Kidney glomerular epithelial cell (primary cell): ENCODE measurements at regions not wholly inside any gene's neighbourhood (a gene's known extent, or its start where the extent isn't known, plus 50 kb on each side); places are given as distances from the start of the nearest gene placed in this dataset.

ENCODE experiments used
- DNase-seq: peaks from one replicate; lab custom pipeline; 2025; lab: John Stamatoyannopoulos, UW

DNA sequence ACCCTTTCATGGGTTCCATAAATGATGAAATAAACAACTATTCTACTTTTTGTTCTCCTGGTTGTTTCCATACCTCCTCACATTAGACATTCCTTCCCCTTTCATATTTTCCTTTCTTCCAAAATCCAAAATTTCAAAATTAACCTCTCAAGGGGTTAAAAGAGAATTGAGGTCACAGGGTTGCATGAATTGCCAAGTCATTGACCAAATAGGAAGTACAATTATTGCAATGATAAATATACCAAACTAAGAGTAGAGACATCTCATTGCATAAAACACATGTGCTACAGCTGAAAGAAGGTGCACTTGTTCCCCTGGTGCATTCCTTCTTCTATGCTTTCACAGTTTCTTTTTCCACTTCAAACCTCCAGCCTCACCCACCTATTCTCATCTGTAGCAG is 136.1 kb downstream of the KCTD12 start:
- no peak for DNase-seq

DNA sequence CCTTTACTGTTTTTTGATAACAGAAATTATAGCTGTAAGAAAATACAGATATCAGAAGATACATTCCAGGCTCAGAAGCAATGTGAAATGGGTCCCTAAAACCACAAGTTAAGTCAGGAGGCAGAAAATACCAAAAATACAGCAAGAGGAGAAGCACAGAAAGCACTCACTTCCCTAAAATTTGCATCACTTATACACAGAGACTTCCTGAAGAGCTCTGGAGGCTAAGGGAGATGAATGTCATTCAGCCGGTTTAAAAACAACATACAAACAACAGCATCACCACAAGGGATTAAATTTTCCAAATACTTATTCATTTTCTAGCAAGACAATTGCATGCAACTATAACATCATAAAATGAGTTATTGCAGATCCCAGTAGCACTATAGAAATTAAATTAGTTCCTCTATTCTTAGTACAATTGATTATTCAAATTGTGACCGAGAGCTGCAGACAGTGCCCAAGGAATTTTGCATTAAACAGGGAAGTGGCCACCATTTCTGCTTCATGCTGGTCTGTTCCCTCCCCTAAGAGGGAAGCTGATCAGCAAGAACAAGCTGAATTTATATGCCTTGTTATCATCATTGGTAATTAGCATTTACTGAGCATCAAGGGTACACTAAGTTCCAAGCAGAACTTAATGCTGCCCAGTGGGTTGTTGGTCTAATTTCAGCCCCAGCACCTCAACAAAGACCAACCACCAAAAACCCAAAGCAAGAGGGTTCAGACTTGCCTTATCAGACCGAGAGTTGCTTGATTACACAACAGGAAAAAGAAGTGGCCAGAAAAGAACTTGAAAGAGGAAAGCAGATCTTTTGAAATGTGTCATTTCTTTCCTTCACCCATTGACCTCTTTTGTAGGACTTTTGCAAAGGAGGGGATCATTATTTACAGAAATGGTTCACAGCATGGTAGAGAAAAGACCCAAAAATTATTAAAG is 140.7 kb downstream of the KCTD12 start:
- no peak for DNase-seq

DNA sequence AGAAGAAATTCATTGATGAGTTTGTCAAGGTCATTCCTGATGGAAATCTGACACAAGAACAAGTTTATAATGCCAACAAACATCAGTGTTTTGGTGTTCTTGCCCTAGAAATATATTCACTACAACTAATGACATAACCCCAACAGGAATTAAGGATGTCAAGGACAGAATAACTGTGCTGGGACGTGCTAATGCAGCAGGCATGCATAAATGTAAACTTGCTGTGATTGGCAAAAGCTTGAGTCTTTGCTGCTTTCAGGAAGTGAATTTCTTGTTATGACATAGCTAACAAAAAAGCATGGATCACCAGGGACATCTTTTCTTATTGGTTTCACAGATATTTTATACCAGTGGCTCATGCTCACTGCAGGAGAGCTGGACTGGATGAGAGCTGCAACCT is 144.6 kb downstream of the KCTD12 start:
- DNase-seq, result no peak

DNA sequence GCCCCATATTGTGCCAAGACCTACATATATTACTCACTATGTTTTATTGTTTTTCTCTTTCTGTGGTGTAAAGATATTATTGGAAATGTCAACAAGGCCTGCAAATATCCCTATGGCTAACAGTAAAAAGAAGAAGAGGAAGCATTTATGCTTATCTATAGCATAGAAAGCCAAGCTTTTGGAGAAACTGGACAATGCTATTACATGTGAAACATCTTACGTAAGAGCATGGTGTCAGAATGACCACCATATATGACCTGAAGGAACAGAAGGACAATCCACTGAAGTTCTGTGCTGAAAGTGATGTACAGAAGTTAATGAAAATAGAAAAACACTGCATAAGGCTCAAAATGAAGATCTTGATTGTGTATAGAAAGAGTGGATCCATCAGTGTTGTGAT is 145.2 kb downstream of the KCTD12 start:
- DNase-seq, result no peak

DNA sequence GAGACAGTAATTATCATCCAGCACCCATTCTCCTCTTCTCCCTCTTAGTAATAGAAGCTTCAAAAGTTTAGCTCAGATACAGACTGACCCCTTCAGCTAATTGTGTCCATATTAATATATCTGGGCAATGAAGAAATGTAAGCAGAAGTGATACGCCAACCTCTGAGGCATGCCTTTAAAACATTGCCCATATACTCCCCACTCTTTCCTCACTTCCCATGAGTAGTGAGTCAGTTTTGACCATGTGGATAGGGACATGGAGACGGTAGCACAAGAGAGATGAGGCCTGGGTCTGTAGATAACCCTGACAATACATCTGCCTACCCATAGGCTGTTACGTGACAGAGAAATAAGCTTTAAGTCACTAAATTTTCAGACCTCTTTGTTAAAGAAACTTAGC is 147.6 kb downstream of the KCTD12 start:
- DNase-seq, result no peak

DNA sequence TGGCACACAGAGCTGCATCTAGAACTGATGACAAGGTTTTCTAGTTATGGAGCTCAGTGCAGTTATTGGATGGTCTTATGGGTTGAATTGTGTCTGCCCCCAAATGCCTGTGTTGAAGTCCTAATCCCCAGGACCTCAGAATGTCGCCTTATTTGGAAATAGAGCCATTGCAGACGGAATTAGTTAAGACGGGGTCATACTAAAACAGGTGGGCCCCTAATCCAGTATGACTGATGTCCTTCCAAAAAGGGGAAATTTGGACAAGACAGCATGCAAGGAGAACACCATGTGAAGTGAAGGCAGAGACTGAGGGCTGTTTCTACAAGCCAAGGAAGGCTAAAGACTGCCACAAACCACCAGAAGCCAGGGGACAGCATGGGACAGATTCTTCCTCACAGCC is 148.7 kb downstream of the KCTD12 start:
- no peak for DNase-seq

DNA sequence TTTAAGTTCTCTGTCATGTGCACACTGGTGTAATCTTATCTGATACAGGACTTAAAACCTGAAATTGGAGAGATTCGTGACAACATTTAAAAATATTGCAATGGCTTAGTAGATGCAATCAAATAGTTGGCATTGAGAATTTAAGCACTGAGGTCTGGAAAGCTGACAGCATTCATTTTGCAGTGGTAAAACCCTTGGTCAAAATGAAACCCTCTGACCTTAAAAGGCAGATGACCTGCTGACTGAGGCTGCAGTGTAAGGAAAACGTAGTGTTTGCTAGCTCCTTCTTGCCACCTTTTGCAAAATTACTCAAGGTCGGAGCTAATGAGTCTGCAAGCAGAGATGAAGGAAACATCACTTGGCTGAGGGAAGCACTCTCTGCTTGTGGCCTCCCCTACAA is 150.6 kb downstream of the KCTD12 start:
- no peak for DNase-seq

DNA sequence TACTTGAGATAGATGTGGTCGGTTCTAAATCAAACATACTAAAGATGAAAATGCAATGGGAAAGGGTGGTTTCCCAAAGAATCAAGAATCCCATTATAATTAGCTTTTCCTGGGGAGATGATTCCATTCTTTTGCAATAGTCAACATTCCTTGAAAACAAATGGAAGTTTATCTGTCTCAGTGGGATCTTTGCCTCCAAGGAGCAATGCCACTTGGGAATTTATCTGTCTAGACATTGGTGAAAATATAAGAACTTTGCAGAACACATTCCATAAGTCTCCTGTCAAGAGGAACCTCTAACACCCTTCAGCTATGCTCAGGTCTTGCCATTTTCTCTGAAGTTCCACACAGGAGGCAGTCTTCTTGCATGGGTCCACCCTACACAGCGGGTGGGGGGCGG is 152.5 kb downstream of the KCTD12 start:
- no peak for DNase-seq

DNA sequence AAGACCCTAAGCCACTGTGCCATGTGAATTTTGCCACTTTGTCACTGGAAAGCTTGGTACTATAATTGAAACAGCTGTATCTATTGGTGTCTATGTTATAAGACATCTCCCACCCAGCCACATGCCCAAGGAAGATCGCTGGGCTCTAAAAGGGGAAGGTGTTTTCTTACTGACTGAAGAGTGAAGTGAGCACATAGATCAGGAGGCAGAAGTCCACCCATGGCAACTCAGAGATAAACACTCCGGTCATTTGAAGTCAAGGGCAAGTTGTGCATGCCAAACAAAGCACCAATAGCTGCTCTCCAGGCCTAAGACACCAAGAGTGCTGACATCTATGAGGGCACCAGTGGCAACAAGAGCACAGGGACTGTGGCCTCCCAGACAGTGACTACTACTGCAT is 153.8 kb downstream of the KCTD12 start:
- DNase-seq, result no peak

DNA sequence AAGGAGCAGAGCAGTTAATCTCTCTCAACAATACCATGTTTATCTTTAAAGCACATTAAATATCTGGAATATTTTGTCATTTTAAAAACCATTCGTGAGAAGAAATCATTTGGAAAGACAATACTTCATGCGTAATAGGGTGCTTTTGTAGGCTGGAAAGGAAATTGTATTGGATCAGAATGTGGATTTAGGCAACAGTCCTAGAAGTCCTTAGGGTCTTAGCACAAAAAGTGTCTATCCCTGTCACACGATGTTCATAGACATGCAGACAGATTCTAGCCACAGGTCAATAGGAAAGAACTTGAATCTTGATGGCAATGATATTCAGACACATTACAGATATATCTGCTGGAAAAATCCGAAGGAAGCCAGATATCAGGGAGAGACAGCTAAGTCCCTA is 156.0 kb downstream of the KCTD12 start:
- DNase-seq, result no peak

DNA sequence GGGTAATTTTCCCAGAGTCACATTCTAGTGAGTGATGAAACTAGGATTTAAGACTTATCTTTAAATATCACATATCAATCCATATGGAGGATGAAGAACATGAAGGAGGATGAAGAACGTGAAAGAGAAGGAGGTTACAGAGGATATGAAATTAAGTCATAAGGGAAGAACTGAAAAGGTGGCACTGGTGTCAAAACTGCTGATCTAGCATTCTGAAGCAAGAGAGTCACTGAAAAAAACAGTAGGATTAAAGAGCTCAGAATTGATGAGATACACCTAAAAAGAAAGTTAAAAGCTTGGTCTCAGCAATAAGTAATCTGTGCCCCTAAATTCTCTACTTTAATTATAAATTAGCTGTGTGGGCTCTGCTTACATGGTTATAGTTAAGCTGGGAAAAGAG is 156.5 kb downstream of the KCTD12 start:
- no peak for DNase-seq

DNA sequence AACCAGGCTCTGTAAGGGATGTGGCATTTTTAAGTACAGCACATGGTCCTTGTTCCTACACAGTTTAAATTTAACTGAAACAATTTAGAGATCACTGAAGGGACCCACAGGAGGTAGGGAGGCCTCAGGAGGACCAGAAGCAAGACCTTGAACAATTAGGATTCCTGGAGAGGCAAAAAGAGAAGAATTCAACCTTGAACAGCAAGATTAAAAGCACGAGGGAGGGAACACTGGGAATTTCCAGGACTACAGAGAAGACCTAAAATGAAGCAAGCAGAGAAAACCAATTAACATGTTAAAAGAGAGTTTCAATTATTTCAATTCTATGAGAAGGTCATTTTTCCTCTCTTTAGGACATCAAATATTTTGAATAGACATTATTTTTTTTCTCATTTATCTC is 160.3 kb downstream of the KCTD12 start:
- no peak for DNase-seq

DNA sequence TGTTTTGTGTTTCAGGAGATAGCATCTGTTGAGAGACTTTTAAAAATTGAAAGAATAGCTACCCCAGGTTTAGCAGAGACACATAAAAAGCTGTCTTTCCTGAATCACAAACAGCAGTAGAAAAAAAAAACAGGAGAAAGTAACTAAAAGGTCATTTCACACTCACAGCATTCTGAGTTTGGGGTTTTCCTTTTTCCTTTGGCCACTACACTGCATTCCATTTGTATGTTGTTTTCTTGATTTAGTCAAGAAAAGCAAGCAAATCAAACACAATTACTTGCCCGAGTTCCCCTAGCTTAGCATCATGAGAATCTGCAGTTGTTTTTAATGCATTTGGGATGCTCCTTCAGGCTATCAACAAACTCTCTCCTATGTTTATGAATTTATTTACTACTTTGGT is 161.0 kb downstream of the KCTD12 start:
- no peak for DNase-seq

DNA sequence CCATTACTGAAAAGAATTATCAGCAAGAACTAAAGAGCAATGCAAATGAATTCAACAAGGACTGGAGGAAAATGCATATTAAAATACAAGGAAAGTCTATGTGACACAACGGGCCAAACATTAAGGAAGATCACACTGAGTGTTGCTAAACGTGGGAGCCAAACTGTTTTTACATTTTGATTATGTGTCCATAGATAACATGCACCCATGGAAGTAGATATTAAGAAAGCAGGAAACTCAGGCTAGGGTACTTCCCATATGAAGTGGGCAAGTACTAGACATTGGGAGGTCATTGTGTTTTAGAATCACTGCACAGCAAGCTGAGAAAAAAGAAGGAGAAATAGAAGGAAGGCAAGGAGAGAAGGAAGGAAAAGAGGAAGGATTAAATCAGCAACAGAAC is 161.8 kb downstream of the KCTD12 start:
- DNase-seq, result no peak

DNA sequence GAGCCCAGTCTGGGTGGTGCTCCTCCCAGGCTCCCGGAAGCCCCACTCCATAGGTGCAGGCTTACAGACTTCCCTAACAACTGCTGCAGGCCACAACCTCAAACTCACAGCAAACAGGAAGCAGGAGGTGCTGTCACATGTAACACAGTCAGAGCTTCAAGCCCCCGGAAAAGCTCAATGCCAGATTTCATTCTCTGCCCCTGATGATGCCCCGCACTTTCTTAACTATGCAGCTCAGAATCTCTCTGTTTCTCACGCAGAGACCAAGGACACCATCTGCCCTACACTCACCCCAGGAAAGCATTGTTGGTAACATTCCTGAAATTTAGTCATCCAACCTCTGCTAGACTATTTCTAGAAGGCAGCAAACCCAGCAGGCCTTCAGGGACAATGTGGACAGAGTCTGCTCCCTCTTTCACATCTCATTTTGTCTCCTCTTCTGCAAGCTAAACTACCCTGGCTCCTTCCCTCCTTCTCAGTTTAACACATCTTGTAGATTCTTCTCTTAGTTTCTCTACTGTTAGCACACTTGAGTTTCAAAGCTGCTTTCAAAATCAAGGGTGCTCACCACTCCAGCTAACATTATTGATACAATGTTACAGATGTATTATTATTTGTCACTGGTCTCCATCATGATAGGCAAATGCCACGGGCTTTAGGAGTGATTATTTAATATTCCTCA is 162.5 kb downstream of the KCTD12 start:
- DNase-seq, result peak; percentile 50

DNA sequence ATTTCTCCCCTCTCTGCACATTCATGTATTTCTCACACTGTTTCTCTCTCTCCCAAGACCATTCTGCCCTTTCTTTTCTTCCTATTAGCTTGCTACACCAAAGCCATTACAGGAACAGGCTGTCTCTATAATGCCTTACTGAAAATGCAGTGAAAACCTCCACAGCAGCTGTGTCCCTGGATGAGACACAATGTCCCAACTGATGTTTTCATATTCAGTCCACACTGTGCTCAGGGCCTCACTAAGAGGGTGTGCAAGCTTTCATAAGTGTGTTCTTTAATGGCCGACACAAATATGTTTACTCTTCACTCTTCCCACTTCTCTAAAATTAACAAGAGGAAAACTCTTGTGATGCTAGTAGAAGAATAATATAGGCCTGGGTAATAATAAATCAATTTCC is 163.4 kb downstream of the KCTD12 start:
- no peak for DNase-seq

DNA sequence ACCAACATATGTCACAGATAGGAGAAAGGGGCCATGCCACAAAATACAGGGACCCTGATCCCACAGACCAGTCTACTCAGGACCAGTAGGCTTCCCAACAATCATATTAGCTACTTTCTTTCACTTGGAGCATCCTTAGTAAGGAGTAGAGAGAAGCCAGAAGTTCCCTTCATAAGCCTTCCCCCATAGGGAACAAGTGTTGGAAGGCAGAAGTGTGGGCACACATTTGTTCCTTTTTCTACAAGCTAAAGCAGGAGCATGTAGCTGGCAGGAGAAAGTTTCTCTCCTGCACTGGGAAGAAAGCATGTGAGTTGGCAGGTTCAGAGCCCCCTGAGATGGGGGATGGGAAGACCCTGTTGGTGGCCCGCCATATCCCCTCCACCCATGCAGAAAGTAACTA is 165.4 kb downstream of the KCTD12 start:
- DNase-seq, result no peak

DNA sequence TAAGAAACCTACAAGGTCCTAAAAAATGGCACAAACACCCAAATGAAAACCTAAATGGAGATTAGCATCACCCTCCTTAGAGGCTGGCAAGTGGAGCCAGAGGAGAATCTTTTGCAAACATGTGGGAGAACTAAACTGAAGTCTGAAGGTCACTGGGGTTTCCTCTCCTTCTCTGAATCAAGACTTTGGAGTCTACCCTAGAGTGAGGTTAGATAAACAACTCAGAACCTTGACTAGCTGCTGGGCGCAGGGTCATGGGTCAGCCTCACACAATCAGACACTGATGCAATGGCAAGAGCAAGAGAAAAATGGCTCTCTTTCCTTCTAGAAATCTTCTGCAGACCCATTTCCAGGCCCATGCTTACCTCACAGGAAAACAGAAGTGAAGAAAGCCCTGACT is 165.8 kb downstream of the KCTD12 start:
- no peak for DNase-seq

DNA sequence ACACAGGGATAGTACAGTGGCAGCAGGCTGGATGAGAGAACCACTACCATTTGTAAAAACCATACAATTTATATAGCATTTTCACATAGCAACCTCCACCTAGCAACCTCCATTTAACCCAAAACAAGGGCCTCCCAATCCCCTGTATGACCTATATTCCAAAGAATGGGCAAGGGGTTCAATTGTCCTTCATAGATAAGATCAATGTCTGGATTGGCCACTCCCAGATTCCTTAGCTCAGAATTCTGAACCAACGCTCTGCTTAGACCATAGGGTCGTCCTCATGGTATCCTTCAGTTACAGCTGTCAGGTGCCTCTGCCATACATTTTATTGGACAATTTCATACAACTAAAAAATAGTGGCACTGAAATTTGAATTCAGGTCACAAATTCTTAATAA is 166.2 kb downstream of the KCTD12 start:
- DNase-seq, result no peak

DNA sequence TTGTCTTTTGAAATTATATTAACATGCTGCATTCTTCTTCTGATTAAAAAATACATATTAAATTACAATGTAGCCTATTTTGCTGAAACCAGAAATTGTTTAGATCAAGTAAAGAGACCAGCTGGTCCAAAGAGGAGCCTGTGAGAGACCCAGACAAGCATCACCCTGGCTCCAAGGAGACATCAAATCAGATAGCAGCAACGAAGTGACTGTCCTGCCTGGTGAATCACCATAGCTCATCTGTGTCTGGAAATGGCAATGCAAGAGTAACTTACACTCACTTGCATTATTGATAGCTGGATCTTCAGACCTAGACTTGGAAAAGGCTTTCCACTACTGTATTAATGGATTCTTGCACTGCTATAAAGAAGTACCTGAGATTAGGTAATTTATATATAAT is 169.1 kb downstream of the KCTD12 start:
- no peak for DNase-seq

DNA sequence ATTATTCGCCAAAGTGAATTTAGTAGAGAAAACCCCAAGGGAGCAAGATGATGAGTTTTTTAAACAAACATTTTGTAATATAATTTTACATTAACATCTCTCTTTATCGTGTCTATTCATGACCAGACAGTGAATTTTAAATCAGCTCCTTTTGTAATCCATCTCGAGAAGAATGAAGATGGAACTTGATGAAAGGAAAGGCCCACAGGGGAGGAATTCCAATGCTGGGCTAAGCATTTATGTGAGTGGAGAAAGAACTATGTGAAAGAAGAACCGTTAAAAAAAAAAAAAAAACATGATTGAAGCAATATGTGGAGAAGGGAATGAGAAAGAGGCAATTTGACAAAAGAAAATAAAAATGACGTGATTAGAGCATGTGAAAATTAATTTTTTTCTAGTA is 170.6 kb downstream of the KCTD12 start:
- no peak for DNase-seq

DNA sequence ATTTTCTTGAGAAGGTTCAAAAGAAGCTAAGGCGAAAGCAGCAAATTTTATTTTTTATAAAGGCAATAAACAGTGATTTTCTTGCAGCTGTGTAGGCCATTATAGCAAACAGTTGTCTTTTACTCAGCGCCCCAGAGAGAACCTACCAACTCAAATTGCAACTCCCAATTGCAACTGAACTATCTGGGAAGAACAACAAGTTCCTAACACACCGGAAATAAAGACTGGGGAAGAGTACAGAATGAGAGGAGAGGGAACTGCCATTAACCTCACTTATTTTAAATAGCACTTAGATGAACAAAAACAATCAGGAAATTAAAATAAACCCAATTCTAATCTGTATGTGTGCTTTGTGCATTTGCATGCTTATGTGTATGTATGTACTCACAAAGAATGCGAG is 171.1 kb downstream of the KCTD12 start:
- no peak for DNase-seq

DNA sequence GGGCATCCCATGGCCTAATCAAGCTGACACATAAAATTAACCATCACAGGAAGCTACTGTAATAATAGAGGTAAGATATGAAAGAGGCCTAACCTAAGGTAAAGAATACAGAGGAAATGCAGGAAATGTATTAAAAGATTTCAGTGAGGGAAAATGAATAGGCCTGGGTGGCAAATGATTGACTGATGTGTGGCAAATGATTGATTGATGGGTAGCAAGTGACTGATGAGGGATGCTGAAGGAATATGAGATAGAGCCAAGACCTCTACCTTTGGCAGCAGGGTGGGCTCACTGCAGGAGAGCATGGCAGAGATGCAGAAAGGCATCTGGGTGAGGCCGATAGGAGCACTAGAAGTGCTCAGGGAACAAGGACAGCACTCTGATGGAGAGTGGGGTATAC is 172.9 kb downstream of the KCTD12 start:
- no peak for DNase-seq
